Neural cell (in vitro differentiated cells): ENCODE measurements at regions not wholly inside any gene's neighbourhood (a gene's known extent, or its start where the extent isn't known, plus 50 kb on each side); places are given as distances from the start of the nearest gene placed in this dataset.

Source experiments
- CTCF ChIP-seq: fragments of 450-650 bp; IDR thresholded peaks from 2 replicates; pipeline ENCODE4 v1.5.1; 2014; ENCODE audit warnings: antibody characterized with exemption, mild to moderate bottlenecking, moderate library complexity; ENCODE audit not compliant: poor library complexity, severe bottlenecking
- EP300 ChIP-seq: fragments of 450-650 bp; conservative IDR thresholded peaks from 2 replicates; pipeline ENCODE4 v1.6.1; 2014; ENCODE audit warnings: antibody characterized with exemption, mild to moderate bottlenecking, moderate library complexity; ENCODE audit not compliant: poor library complexity, severe bottlenecking
- EZH2 ChIP-seq: fragments of 200-600, 300-800 bp; shearing (Covaris generic), sonication (generic); IDR thresholded peaks from 2 replicates; pipeline ENCODE4 v1.6.1; 2014; ENCODE audit warnings: antibody characterized with exemption, low read length, borderline replicate concordance, mild to moderate bottlenecking; ENCODE audit not compliant: insufficient read depth, poor library complexity, severe bottlenecking
- POLR2AphosphoS5 ChIP-seq: IDR thresholded peaks from 2 replicates; pipeline ENCODE4 v1.6.1; 2012
- REST ChIP-seq: IDR thresholded peaks from 2 replicates; pipeline ENCODE4 v1.6.1; 2012; ENCODE audit warnings: borderline replicate concordance
- TAF1 ChIP-seq: IDR thresholded peaks from 2 replicates; pipeline ENCODE4 v1.6.1; 2012; ENCODE audit warnings: low read depth

GRCh38 chr2:187715590-187715989 lies 161.4 kb upstream of the TFPI start:
- TF ChIP-seq EP300 = no peak
- no peak for TF ChIP-seq CTCF
- TF ChIP-seq EZH2 = no peak
- TF ChIP-seq POLR2AphosphoS5 = no peak
- no peak for TF ChIP-seq REST
- no peak for TF ChIP-seq TAF1
